GM21367 (cell line): ENCODE measurements at regions not wholly inside any gene's neighbourhood (a gene's known extent, or its start where the extent isn't known, plus 50 kb on each side); places are given as distances from the start of the nearest gene placed in this dataset.
"Not testable (repeated sequence)": the region's sequence is repeated elsewhere in the genome, so short reads cannot be mapped to it uniquely, and the experiment has no call there.

Experiments used
- ATAC-seq: cut with Tn5 transposase; IDR thresholded peaks from one replicate; pipeline ENCODE4 v1.9.1; 2021; ENCODE audit not compliant: unreplicated experiment

- ATAC-seq: no peak
Measured at GRCh38 chr2:31739161-31739560, 158.4 kb upstream of the SRD5A2 start.

DNA sequence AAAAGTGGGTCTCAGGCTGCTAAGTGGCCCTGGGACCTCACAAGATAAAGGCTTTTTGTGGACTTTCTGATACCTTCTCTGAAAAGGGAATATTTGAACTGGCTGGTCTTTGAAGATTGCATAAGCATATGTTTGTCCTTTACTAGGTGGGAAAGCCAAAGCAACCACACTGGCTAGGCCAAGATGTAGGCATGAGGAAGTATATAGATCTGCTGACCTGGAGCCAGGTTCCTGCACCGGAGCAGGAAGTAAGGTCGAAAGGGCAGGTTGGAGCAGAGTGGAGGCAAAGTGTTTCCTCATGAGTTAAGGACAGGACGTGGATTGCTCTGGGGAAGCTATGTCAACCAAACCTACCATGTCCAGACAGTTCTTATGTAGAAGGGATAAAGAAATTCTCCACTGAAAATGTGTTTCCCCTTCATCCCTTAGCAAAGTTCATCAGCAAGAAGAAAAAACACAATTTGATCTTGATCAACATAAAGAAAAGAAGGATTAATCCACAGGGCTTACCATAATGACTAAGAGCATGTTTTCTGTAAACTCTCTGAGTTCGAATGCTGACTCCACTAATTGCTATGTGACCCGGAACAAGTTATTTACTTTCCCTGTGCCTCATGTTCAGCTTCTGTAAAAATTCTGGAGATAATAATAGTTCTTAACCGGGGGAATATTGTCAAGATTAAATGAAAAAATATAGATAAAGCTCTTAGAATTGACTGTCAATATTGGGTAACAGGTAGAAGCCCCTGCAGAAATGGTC lies 156.1 kb upstream of the SRD5A2 start:
- no peak for ATAC-seq

DNA sequence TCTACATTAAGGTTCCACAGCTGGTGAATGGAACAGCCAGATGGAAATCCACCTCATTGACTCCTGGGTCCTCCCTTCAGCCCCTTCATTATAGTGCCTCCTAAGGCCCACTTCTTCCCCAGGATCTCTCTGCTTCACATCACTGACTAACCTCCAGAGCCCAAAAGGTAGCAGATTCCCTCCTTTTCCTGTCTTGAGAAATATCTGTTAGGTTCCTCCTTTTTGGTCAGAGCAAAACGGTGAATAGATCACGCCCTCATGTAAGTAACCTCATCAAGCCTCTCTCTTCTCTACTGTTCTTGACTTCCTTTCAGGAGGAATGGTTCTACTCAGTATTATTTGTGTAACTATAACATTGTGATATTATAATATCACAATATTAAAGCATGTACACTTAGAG lies 155.0 kb upstream of the SRD5A2 start:
- ATAC-seq: no peak

- ATAC-seq: no peak
Measured at GRCh38 chr2:31729442-31730092, 148.8 kb upstream of the SRD5A2 start.

GRCh38 chr2:31729065-31729439 lies 148.3 kb upstream of the SRD5A2 start:
- ATAC-seq: no peak

- no peak for ATAC-seq
Measured at GRCh38 chr2:31728406-31729064, 147.8 kb upstream of the SRD5A2 start.

DNA sequence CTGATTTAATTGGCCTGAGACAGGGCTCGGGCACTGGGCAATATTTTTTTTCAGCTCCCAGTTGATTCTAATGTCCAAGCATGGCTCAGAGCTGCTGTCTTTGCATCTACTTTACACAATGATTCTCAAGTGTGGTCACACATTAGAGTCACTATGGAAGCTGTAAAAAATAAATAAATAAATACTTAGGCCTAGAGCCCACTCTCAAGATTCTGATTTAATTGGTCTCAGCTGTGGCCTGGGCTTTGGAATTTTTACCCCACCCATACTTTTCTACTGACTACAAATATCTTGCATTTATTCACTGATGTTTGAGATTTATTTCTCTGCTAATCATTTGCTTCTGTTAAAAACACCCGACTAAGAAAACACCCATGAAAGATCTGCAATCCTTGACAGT lies 145.7 kb upstream of the SRD5A2 start:
- no peak for ATAC-seq

GRCh38 chr2:31725444-31725843 lies 144.7 kb upstream of the SRD5A2 start:
- ATAC-seq: no peak

DNA sequence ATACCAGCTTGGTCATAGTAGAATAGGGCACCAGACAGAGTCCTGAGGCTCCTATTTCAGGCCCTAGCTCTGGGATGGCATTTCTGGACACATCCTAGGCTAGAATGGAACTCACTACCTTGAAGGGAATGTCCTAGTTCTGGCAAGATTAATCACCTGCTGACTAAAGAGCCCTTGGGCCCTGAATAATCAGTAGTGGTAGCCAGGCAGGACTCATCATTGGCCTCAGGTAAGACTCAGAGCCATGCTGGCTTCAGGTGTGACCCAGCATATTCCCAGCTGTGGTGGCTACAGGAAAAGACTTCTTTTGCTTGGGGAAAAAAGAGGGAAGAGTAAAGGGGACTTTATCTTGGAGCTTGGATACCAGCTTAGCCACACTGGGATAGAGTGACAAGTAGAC lies 131.0 kb upstream of the SRD5A2 start:
- no peak for ATAC-seq

DNA sequence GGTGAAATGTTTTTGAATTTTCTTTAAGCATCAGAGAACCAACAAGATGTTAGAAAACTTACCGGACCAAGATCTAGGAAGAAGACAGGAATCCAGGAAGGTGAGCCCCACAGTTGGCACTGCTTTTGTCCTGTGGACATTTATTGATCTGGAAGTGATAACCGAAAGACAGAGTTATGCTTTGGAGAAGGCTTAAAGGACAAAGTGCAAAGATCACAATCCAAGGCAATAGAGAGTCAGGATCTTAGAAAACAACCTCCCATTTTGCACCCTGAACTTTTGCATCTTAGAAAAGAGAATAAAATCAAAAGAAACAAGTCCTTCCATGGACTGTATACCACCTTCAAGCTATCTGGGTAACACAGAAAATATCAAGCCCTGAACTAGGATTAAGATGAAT lies 129.4 kb upstream of the SRD5A2 start:
- no peak for ATAC-seq

- no peak for ATAC-seq
Measured at GRCh38 chr2:31707992-31708391, 127.3 kb upstream of the SRD5A2 start.

- no peak for ATAC-seq
Measured at GRCh38 chr2:31704561-31705212, 123.9 kb upstream of the SRD5A2 start.

DNA sequence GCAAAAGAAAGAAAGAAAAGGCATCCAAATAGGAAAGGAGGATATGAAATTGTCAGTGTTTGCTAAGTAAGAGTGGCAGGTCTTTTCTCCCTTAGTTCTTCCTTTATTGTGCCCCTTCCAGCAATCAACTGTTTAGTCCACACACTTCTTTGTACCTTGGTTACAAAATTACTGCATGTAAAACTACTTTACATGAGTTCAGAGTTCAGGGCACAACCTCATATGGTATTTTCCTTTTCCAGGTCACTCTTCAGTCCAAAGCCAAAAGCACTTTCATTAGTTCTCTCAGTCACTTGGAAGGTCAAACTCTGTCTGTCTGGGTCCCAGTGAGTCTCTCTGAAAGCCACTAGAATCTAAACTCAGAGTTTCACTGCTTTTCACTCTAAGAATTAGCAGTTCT lies 122.5 kb upstream of the SRD5A2 start:
- ATAC-seq: no peak

DNA sequence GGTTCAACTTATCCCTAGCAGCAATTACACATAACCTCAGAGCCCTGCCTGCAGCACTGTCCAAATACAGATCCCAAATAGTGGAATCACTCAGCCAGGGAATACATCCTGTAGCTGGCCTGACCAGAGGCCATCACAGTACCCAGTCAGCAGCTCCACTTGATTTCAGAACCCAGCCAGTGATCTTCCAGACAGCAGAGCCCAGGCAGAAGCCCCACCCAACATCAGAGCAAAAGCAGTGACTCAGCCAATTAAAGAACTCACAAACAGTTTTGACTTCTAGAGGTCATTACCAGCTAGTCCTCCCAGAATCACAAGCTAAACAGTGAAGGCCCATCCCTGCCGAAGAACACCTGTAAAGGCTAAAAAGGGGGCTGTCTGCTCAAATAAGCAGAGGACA lies 118.0 kb upstream of the SRD5A2 start:
- ATAC-seq: no peak

DNA sequence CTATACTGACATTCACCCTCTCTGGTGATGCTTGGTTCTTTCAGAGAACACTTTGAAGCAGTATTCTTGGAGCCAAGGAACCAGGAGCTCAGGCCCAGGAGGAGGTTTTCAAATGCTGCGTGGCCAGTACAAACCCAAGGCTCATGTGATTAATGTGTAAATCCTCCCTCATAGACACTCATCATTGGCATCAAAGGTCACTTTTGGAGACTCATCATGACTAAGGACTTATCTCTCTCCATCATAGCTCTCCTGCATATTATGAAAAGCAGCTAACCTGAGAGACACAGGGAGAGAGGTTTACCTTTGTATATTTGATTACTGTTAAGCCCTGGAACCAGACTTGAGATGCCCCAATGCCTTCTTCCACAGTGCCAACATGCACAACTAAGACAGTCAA lies 115.3 kb upstream of the SRD5A2 start:
- ATAC-seq: no peak

- ATAC-seq: no peak
Measured at GRCh38 chr2:31694444-31694843, 113.7 kb upstream of the SRD5A2 start.

DNA sequence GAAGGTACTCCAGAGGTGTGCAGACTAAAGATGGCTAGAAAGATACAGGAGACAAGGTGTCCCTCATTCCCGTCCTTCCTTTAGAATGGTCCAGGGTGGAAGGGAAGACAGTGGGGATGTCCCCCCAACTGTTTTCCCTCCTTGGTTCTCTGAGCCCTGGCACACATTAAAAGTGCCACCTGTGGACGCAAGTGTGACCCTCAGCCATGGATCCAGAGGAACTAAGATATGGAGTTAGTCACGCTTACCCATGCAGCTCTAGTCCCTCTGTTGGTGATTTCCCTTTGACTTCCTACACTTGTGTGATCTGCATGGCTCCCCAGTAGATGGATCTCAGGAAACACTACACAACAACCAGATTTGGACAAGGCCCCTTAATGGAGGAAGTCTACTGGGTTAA lies 113.1 kb upstream of the SRD5A2 start:
- ATAC-seq: no peak

GRCh38 chr2:31688282-31688681 lies 107.5 kb upstream of the SRD5A2 start:
- ATAC-seq: no peak

DNA sequence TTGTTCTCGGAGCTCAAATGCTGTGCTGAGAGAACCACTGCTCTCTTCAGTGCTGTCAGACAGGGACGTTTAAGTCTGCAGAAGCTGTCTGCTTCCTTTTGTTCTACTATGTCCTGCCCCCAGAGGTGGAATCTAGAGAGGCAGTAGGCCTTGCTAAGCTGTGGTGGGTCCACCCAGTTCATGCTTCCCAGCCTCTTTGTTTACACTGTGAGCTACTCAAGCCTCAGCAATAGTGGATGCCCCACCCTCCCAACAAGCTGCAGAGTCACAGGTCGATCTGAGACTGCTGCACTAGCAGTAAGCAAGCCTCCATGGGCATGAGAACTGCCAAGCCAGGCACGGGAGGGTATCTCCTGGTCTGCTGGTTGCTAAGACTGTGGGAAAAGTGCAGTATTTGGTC lies 102.8 kb upstream of the SRD5A2 start:
- ATAC-seq: not testable (repeated sequence)

- no peak for ATAC-seq
Measured at GRCh38 chr2:31675485-31675901, 94.8 kb upstream of the SRD5A2 start.

DNA sequence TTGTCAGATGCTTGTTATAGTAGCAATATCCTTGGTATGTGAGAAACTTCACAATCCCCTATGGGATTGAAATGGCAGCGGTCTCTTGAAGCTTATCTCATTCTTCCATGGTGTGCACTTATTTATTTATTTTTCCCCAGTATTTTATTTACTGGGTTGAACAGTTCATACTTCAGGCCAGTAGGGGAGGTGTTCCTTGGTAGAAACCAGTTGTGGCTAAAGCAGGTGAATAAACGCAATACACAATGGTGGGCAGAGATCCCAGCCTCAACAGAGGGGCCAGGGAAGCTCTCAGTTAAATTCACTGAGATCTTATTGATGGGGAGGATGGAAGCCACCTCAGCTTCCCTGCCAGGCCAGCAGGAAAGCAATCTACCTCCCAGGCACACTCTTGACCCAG lies 93.7 kb upstream of the SRD5A2 start:
- ATAC-seq: no peak

- no peak for ATAC-seq
Measured at GRCh38 chr2:31666878-31667277, 86.1 kb upstream of the SRD5A2 start.
